ENCODE measurements at regions not wholly inside any gene's neighbourhood (a gene's known extent, or its start where the extent isn't known, plus 50 kb on each side); places are given as distances from the start of the nearest gene placed in this dataset.

GRCh38 chr7:53699215-53699837 is 663.9 kb downstream of the POM121L12 start:
- no peak for DNase-seq (ENCODE audit: low read depth)

- no peak for DNase-seq (ENCODE audit: low read depth)
Observed at GRCh38 chr7:53719122-53719521, 683.7 kb downstream of the POM121L12 start.

DNA sequence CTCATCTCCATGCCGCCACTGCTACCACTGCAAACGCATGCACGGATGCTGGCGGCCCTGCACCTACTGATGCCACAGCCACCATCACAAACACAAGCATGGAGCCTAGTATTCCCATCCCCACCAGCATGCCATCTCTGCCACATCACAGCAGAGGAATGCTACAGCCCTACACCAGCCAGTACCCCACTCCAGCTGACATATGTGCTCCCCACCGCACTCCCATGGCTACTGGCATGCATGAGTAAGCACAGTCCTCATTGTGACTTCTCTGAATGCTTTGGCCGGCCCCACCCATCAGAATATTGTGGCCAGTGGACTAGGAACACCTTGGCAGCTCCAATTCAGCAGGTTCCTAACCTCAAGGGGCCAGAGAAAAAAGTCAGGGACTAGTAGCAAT is 705.5 kb downstream of the POM121L12 start:
- DNase-seq (ENCODE audit: low read depth), result no peak

DNA sequence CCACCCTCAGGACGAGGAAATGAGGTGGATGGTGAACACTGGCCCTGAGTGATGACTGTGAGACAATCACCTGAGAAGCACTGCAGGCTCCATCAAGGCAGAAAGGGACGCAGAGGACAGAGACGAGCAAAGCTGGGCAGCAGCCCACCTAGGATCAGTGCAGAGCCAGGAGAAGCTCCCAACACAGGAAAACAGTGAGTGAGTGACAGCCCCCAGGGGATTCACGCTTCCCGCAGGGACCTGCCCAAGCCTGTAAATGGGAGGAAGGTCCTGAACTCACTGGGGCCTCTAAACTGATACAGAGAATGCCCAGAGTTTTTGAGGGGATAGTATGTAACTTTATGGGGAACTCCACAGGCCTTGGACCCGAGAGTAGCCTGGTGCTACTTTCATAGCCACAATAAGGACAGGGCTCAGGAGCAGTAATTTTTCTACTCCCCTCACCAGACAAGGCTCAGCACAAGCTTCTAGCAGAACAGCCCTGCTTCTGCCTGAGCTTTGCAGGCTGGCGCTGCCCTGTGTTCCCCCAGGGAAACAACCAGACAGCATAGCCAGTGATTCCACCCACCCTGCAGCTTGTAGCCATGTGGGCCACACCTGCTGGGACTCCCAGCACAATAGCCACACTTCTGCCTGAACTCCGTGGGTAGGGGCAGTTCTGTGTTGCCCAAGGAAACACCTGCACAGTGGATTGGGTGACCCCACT is 708.4 kb downstream of the POM121L12 start:
- DNase-seq (ENCODE audit: low read depth), result no peak

GRCh38 chr7:53744403-53744760 is 708.9 kb downstream of the POM121L12 start:
- DNase-seq (ENCODE audit: low read depth), result no peak

DNA sequence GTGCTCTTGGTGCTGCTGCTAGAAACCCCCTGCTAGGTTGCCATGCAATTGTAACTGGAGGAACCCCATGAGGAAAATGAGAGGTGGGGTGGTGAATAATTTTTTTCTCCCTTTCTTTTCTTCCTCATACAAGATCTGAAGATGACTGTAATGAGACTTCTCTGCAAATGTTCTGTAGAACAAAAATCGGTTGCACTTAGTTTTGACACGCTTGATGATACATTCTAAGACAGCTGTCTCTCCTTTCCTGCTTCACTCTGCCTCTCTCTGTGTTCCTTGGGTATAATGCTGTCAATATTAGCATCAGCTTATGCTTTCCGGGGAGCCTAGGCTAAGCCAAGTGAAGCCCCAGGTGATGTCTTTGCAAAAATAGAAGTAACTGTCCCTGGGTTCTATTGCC is 721.5 kb downstream of the POM121L12 start:
- DNase-seq (ENCODE audit: low read depth), result no peak

- DNase-seq (ENCODE audit: low read depth), result no peak
Observed at GRCh38 chr7:53768186-53768585, 732.8 kb downstream of the POM121L12 start.

- no peak for DNase-seq (ENCODE audit: low read depth)
Observed at GRCh38 chr7:53771701-53772100, 736.3 kb downstream of the POM121L12 start.

DNA sequence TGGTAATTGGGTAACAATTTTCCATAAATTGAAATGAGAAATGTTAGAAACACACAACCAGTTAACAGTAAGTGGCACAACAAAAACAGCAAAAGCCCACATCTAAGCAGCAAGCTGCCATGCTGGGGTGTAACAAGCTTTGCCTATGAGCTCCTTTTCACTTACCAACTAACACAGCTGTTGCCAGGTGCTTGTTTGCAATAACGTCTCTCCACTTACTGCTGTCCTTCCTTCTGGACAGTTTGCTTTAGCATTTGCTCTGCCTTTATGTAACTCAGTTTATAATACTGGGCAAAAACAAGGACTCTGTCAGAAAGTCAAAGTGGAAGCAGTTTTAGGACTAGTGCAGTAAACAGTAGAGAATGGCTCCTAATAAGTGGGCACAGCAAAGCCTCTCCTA is 740.9 kb downstream of the POM121L12 start:
- DNase-seq (ENCODE audit: low read depth), result no peak

- no peak for DNase-seq (ENCODE audit: low read depth)
Observed at GRCh38 chr7:53789741-53790140, 752.4 kb upstream of the VSTM2A start.

GRCh38 chr7:53794816-53795215 is 747.4 kb upstream of the VSTM2A start:
- no peak for DNase-seq (ENCODE audit: low read depth)

- no peak for DNase-seq (ENCODE audit: low read depth)
Observed at GRCh38 chr7:53800746-53801145, 741.4 kb upstream of the VSTM2A start.

DNA sequence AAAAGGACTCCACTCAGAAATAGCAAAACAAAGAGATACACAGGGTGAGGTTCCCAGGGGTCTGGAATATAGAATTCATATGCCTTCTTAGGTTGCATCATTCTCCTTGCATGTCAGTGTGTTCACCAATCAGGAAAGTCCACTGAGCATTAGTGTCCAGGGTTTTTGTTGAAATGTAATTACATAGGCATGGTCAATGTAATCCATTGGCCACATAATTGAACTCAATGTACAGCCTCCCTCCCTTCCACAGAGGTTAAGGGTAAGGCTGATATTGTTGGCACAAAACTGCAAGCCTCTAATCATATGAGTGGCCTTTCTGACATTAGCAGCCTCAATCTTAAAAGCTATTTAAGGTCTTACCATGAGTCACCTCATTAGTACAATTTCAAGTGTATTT is 736.1 kb upstream of the VSTM2A start:
- no peak for DNase-seq (ENCODE audit: low read depth)

GRCh38 chr7:53811555-53812079 is 730.6 kb upstream of the VSTM2A start:
- no peak for DNase-seq (ENCODE audit: low read depth)

- DNase-seq (ENCODE audit: low read depth), result no peak
Observed at GRCh38 chr7:53812135-53812534, 730.0 kb upstream of the VSTM2A start.

DNA sequence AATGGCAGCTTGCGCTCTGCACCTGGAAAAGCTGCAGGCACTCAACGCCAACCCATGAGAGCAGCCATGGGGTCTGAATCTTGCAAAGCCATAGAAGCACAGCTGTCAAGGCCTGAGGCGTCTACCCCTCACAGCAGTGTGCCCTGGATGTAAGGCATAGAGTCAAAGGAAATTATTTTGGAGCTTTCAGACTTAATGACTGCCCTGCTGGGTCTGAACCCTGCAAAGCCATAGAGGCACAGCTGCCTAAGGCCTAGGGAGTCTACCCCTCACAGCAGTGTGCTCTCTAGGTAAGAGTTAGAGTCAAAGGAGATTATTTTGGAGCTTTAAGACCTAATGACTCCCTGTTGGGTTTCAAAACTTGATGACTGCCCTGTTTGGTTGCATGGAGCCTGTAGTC is 706.9 kb upstream of the VSTM2A start:
- DNase-seq (ENCODE audit: low read depth), result no peak

- no peak for DNase-seq (ENCODE audit: low read depth)
Observed at GRCh38 chr7:53877688-53878087, 664.5 kb upstream of the VSTM2A start.

DNA sequence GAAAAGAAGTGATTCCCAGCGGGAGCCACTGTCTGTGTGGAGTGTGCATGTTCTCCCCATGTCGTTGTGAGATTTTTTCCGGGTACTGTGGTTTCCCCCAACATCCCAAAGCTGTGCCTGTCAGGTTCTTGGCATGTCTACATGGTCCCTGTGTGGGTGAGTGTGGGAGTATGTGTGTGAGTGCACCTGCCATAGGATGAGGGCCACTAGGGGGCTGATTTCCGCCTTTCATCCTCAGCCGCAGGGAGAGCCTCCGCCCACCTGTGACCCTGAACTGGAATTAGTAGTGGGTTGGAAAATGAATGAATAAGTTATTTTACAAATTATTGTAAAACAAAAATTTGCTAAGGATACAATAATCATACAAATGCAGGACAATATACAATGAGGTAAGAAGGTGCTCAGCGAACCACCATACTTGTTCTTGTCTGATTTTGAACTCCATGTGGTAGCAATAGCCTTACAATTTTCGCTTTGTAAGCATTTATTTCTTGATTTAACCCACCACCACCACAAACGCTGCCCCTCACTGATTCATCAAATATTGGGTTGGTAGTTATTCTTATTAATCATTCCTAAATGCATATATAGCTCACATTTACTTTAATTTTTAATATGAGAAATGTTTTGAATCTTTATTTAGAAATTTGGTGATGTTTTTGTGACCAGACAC is 641.2 kb upstream of the VSTM2A start:
- DNase-seq (ENCODE audit: low read depth), result no peak

GRCh38 chr7:53904355-53904754 is 637.8 kb upstream of the VSTM2A start:
- no peak for DNase-seq (ENCODE audit: low read depth)

DNA sequence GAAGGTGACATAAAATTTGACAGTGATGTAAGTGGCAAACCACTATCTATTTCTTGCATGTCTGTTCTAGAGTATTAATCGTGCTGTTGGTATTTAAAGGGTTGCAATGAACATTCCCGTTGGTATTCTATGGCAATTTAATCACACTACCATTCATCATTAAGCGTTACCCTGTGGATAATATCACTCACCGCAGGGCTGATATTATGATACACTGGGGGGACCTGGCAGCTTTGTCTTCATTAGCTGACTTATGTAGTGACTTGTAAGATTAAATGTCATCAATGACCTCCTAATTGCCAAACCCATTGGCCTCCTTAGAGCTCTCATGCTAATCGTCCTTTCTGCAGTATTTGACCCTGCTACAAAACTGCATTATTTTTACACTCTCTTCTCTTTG is 624.5 kb upstream of the VSTM2A start:
- DNase-seq (ENCODE audit: low read depth), result no peak

GRCh38 chr7:53920011-53920410 is 622.2 kb upstream of the VSTM2A start:
- no peak for DNase-seq (ENCODE audit: low read depth)

DNA sequence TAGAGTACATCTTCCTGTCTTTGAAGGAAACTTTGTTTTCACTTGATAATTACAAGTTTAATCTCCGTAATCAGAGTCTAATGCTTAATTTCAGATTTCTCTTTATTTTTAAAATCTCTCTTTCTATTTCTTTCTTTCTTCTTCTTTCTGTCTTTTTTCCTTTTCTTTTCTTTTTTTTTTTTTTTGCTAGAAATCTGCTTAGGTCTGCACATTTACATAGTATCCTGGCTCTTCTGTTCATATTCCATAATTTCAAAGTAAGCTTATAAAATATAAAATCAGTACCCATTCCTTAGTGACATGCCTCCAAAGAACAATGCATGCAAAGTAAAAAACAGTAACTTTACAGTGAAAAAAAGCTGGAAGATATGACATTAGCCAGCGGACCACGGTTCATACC is 601.7 kb upstream of the VSTM2A start:
- DNase-seq (ENCODE audit: low read depth), result no peak

DNA sequence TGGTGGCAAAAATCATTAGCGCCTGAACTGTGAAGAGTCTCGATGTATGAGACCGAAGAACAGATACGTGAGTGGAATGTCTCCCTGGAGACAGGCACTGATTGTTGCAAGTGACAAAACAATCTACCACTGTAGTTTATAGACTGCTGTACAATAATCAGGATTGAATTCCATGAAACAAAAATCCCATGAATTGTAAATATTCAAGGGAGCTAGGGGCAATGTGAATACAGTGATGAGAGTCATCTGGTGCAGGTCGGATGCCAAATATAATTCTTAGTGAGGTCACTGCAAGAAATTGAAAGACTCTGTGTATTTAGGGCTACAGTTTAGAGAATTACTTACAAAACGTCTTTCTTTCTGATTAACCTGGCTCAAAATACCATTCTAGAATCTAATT is 594.4 kb upstream of the VSTM2A start:
- no peak for DNase-seq (ENCODE audit: low read depth)
